ENCODE measurements at regions not wholly inside any gene's neighbourhood (a gene's known extent, or its start where the extent isn't known, plus 50 kb on each side); places are given as distances from the start of the nearest gene placed in this dataset.

DNA sequence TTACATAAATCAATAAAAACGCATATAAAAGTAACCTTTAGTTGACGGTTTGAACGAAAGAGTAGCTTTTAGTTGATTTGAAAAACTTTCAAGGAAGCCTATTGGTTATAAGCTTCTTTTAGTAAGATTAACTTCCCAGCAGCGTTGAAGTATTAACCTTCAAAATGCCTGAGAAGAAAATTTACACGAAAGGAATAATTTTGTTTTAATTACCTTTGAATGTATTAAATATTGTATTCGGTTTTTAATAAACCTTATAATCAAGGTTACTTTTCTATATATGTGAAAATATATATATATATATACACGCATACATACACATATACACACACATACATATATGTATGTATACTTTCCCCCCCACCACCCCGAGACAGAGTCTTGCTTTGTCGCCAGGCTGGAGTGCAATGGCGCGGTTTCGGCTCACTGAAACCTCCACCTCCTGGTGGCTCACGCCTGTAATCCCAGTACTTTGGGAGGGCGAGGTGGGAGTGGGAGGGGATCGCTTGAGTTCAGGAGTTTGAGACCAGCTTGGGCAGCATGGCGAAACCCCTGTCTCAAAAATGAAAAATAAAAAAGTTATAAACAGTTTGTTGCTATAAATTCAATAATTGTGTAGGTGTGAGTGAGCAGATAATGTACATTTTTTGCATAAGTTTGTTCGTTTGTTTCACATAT is 57.6 kb upstream of the EZH2 start:
- H3K79me2 ChIP-seq (ENCODE audit: control insufficient read depth, insufficient read depth, low read length) = no peaks in the 10 kb centered on the region
- no peaks in the 10 kb centered on the region for H3K27me3 ChIP-seq (replicated peaks in 1 of 2; ENCODE audit: control insufficient read depth in 2 of 2, insufficient read depth in 2 of 2, low read length in 1 of 2)
- intact Hi-C loops (cut with micrococcal nuclease; ENCODE audit: unreplicated experiment) = loop anchor here (2.0 kb wide), 2 partner anchors 57 to 85 kb away; partner anchors contain the start of gene EZH2
- no peaks in the 10 kb centered on the region for H3K36me3 ChIP-seq (ENCODE audit: control insufficient read depth in 2 of 2, insufficient read depth in 2 of 2, low read length in 1 of 2)
- H3K27ac ChIP-seq (ENCODE audit: control insufficient read depth, insufficient read depth) = peak overlapping the region; percentile 71; the same call in 1 of the 2 replicates
- no peaks in the 10 kb centered on the region; the same call in 2 of the 3 replicates for H3K9me3 ChIP-seq (replicated peaks; ENCODE audit: control insufficient read depth, insufficient read depth, low read length)
- peaks cover 6% of the 10 kb centered on the region; the same call in 1 of the 2 replicates for H3K4me1 ChIP-seq (ENCODE audit: control insufficient read depth, insufficient read depth, low read length)
- WGBS (ENCODE audit: insufficient coverage, insufficient replicate concordance, low lambda C conversion rate, missing lambda C conversion rate) = under 1% methylated on average over 16 of the region's 17 CpGs
- ChIA-PET CTCF (interaction anchor here (0.7 to 2.3 kb wide), 19 partner anchors 19 to 925 kb away, joined by 3 to 14 read pairs (median 4); partner anchors contain the start of gene CUL1), RAD21 (ENCODE audit: unreplicated experiment) (interaction anchor here (0.6 to 2.0 kb wide), 12 partner anchors 10 to 365 kb away, joined by 3 to 11 read pairs (median 3); no protein-coding TSS in a partner anchor), SMC1A (ENCODE audit: uncharacterized antibody, unreplicated experiment) (interaction anchor here (0.5 to 2.0 kb wide), 16 partner anchors 10 to 367 kb away, joined by 3 to 12 read pairs (median 4); no protein-coding TSS in a partner anchor), POLR2A (interaction anchor here (0.5 to 1.6 kb wide), 11 partner anchors 10 to 1425 kb away, joined by 3 to 8 read pairs (median 3); no protein-coding TSS in a partner anchor)
- FAIRE-seq = no peak
- DNase-seq (ENCODE audit: low read depth, low spot score) = no peak
- H3K4me2 ChIP-seq (ENCODE audit: control insufficient read depth, insufficient read depth) = peak overlapping the region; percentile 88
- in situ Hi-C loops (cut with MboI) = no loop called here
- no peaks in the 10 kb centered on the region for H4K20me1 ChIP-seq (ENCODE audit: control insufficient read depth, insufficient read depth)
- peak; percentile 37 for ATAC-seq
- peak overlapping the region; percentile 84 for H2AFZ ChIP-seq (ENCODE audit: control insufficient read depth, low read depth, low read length)
- peak overlapping the region; percentile 75; the same call in 1 of the 2 replicates for H3K9ac ChIP-seq (ENCODE audit: control insufficient read depth, insufficient read depth, low read length)
- no TSS peak for BruUV-seq (replicated peaks)
- peak overlapping the region; percentile 89 for H3K4me3 ChIP-seq
- TF ChIP-seq RB1 (IDR thresholded peaks at IDR 0.05; ENCODE audit: borderline replicate concordance) = no peak
- no peak for TF ChIP-seq YBX1 (IDR thresholded peaks at IDR 0.05)
- TF ChIP-seq ZZZ3 (IDR thresholded peaks at IDR 0.05; ENCODE audit: control insufficient read depth, insufficient read length, low read depth) = no peak
- TF ChIP-seq MTA2 (IDR thresholded peaks at IDR 0.05; ENCODE audit: low read depth) = no peak
- no peak for TF ChIP-seq LARP7 (IDR thresholded peaks at IDR 0.05)
- 0 out of 2 replicates have a peak, but pooled peaks have one; percentile 25 for TF ChIP-seq IKZF1 (conservative IDR thresholded peaks at IDR 0.05)
- no peak for TF ChIP-seq NRF1 (conservative IDR thresholded peaks at IDR 0.05; ENCODE audit: low read depth, low read length)
- TF ChIP-seq IKZF2 (IDR thresholded peaks at IDR 0.05) = peak; percentile 16 to 51; a peak in 3 of 4 replicates
- no peak for TF ChIP-seq ZBTB4 (CRISPR knock-in tag; IDR thresholded peaks at IDR 0.05)
- TF ChIP-seq STAT3 (IDR thresholded peaks at IDR 0.05; ENCODE audit: low read depth, low read length) = no peak
- no peak for TF ChIP-seq SMAD1 (IDR thresholded peaks at IDR 0.05; ENCODE audit: low read depth, partially characterized antibody)
- no peak for TF ChIP-seq TCF3 (IDR thresholded peaks at IDR 0.05; ENCODE audit: borderline replicate concordance, insufficient read depth, low read depth, low read length)
- TF ChIP-seq PAX8 (IDR thresholded peaks at IDR 0.05) = no peak
- peak; percentile 44 for TF ChIP-seq RAD21 (IDR thresholded peaks at IDR 0.05; ENCODE audit: insufficient read depth, low read depth, low read length)
- TF ChIP-seq, protein P1, sequence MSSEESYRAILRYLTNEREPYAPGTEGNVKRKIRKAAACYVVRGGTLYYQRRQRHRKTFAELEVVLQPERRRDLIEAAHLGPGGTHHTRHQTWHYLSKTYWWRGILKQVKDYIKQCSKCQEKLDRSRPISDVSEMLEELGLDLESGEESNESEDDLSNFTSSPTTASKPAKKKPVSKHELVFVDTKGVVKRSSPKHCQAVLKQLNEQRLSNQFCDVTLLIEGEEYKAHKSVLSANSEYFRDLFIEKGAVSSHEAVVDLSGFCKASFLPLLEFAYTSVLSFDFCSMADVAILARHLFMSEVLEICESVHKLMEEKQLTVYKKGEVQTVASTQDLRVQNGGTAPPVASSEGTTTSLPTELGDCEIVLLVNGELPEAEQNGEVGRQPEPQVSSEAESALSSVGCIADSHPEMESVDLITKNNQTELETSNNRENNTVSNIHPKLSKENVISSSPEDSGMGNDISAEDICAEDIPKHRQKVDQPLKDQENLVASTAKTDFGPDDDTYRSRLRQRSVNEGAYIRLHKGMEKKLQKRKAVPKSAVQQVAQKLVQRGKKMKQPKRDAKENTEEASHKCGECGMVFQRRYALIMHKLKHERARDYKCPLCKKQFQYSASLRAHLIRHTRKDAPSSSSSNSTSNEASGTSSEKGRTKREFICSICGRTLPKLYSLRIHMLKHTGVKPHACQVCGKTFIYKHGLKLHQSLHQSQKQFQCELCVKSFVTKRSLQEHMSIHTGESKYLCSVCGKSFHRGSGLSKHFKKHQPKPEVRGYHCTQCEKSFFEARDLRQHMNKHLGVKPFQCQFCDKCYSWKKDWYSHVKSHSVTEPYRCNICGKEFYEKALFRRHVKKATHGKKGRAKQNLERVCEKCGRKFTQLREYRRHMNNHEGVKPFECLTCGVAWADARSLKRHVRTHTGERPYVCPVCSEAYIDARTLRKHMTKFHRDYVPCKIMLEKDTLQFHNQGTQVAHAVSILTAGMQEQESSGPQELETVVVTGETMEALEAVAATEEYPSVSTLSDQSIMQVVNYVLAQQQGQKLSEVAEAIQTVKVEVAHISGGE (CRISPR knock-in tag; IDR thresholded peaks at IDR 0.05) = no peak
- TF ChIP-seq, protein P2, sequence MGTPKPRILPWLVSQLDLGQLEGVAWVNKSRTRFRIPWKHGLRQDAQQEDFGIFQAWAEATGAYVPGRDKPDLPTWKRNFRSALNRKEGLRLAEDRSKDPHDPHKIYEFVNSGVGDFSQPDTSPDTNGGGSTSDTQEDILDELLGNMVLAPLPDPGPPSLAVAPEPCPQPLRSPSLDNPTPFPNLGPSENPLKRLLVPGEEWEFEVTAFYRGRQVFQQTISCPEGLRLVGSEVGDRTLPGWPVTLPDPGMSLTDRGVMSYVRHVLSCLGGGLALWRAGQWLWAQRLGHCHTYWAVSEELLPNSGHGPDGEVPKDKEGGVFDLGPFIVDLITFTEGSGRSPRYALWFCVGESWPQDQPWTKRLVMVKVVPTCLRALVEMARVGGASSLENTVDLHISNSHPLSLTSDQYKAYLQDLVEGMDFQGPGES (IDR thresholded peaks at IDR 0.05) = no peak
- TF ChIP-seq MTA3 (IDR thresholded peaks at IDR 0.05; ENCODE audit: borderline replicate concordance, low read length) = 0 out of 2 replicates have a peak, but pooled peaks have one; percentile 10

All from GM12878 (cell line).